GM12878 (cell line): ENCODE measurements at regions not wholly inside any gene's neighbourhood (a gene's known extent, or its start where the extent isn't known, plus 50 kb on each side); places are given as distances from the start of the nearest gene placed in this dataset.

Experiments used
- ATAC-seq: fragments of 200-7000 bp; cut with Tn5 transposase; 3 replicates; pipeline ENCODE4 v1.9.1; 2020; ENCODE audit warnings: mild to moderate bottlenecking, moderate library complexity
- BruUV-seq: library from RNA; stranded (reverse); fragments of 400-500 nt; replicated peaks from 2 replicates; lab custom pipeline; 2021; lab: Mats Ljungman, UMichigan
- CTCF ChIA-PET: fragments of 300-600 bp; sonication (Branson Sonifier 250); formaldehyde crosslinking; extraction: SDS; loops from one replicate; lab custom pipeline; 2021; ENCODE audit warnings: inconsistent platforms; lab: Yijun Ruan, JAX
- POLR2A ChIA-PET: fragments of 350-600 bp; formaldehyde crosslinking; extraction: SDS; loops from one replicate; lab custom pipeline; 2021; ENCODE audit warnings: inconsistent platforms; lab: Charles Lee
- RAD21 ChIA-PET: fragments of 300-600 bp; sonication (Branson Sonifier 250); formaldehyde crosslinking; loops from one replicate; lab custom pipeline; 2023; ENCODE audit warnings: antibody characterized with exemption; ENCODE audit not compliant: unreplicated experiment; lab: Charles Lee
- SMC1A ChIA-PET: fragments of 300-600 bp; sonication (Branson Sonifier 250); formaldehyde crosslinking; loops from one replicate; lab custom pipeline; 2023; ENCODE audit not compliant: unreplicated experiment, uncharacterized antibody; lab: Charles Lee
- DNase-seq: peaks from one replicate; pipeline ENCODE4 v3.0.0-alpha.2; 2011; ENCODE audit warnings: low read depth, low spot score
- FAIRE-seq: peaks from 3 replicates; lab custom pipeline; 2011; peaks lifted over from hg19 to GRCh38; lab: Jason Lieb, UNC
- H2AFZ ChIP-seq: 2 replicates; pipeline ENCODE4 v1.6.0; 2011; ENCODE audit warnings: low read depth, low read length, control low read depth; ENCODE audit not compliant: control insufficient read depth
- H3K27ac ChIP-seq: 2 replicates; pipeline ENCODE4 v1.5.1; 2011; ENCODE audit warnings: control low read depth; ENCODE audit not compliant: control insufficient read depth, insufficient read depth
- H3K27me3 ChIP-seq, 2 experiments: replicated peaks in 1 of 2; 2 replicates each; pipeline versions ENCODE4 v1.6.0 to v1.6.1; 2011; ENCODE audit warnings: low read length in 1 of 2; ENCODE audit not compliant: control insufficient read depth in 2 of 2, insufficient read depth in 2 of 2
- H3K36me3 ChIP-seq, 2 experiments: 2 replicates each; pipeline ENCODE4 v1.5.1; 2011; ENCODE audit warnings: low read length in 1 of 2; ENCODE audit not compliant: control insufficient read depth in 2 of 2, insufficient read depth in 2 of 2
- H3K4me1 ChIP-seq: 2 replicates; pipeline ENCODE4 v1.6.1; 2011; ENCODE audit warnings: mild to moderate bottlenecking, low read length, moderate library complexity, mixed read lengths; ENCODE audit not compliant: control insufficient read depth, insufficient read depth
- H3K4me2 ChIP-seq: 2 replicates; pipeline ENCODE4 v1.6.0; 2011; ENCODE audit warnings: control low read depth; ENCODE audit not compliant: control insufficient read depth, insufficient read depth
- H3K4me3 ChIP-seq: fragments of 200-600 bp; sonication (generic); 2 replicates; pipeline ENCODE4 v1.5.1; 2016
- H3K79me2 ChIP-seq: 2 replicates; pipeline ENCODE4 v1.6.0; 2011; ENCODE audit warnings: low read length; ENCODE audit not compliant: control insufficient read depth, insufficient read depth
- H3K9ac ChIP-seq: 2 replicates; pipeline ENCODE4 v1.8.0; 2011; ENCODE audit warnings: low read length, control low read depth, mixed read lengths; ENCODE audit not compliant: control insufficient read depth, insufficient read depth
- H3K9me3 ChIP-seq: replicated peaks from 3 replicates; pipeline ENCODE4 v1.5.1; 2011; ENCODE audit warnings: mild to moderate bottlenecking, low read length; ENCODE audit not compliant: control insufficient read depth, insufficient read depth
- H4K20me1 ChIP-seq: 2 replicates; pipeline ENCODE4 v1.6.0; 2011; ENCODE audit not compliant: control insufficient read depth, insufficient read depth
- IKZF1 ChIP-seq: fragments of 450-650 bp; conservative IDR thresholded peaks from 2 replicates; pipeline ENCODE4 v1.6.1; 2017; ENCODE audit warnings: antibody characterized with exemption, mild to moderate bottlenecking
- MYB ChIP-seq: fragments of 150-350 bp; IDR thresholded peaks from 2 replicates; pipeline ENCODE4 v1.6.1; 2014; ENCODE audit warnings: mild to moderate bottlenecking, low read depth, low read length, borderline replicate concordance
- NR2F1 ChIP-seq: fragments of 450-650 bp; conservative IDR thresholded peaks from 2 replicates; pipeline ENCODE4 v1.6.1; 2017; ENCODE audit warnings: mild to moderate bottlenecking
- WGBS: methylation state at CpG from one replicate; pipeline ENCODE4 v1.1.6; 2016; ENCODE audit warnings: low lambda C conversion rate; ENCODE audit not compliant: insufficient replicate concordance, insufficient coverage; ENCODE audit errors: missing lambda C conversion rate; 5-methylcytosine and 5-hydroxymethylcytosine counted together
- in situ Hi-C: fragments of 300-500 bp; cut with MboI; formaldehyde crosslinking; loops from 9 replicates; pipeline ENCODE4 v1.14.3; 2018; ENCODE audit warnings: mixed read lengths
- intact Hi-C: fragments of 100-400 bp; cut with micrococcal nuclease; formaldehyde crosslinking; loops from one replicate; pipeline ENCODE4 v1.14.2; 2022; ENCODE audit not compliant: unreplicated experiment
- TF ChIP-seq, protein P1 (sequence below): IDR thresholded peaks from 2 replicates; pipeline ENCODE4 v1.6.1; 2012; ENCODE audit warnings: low read depth, low read length, improper control_type of control experiment

DNA sequence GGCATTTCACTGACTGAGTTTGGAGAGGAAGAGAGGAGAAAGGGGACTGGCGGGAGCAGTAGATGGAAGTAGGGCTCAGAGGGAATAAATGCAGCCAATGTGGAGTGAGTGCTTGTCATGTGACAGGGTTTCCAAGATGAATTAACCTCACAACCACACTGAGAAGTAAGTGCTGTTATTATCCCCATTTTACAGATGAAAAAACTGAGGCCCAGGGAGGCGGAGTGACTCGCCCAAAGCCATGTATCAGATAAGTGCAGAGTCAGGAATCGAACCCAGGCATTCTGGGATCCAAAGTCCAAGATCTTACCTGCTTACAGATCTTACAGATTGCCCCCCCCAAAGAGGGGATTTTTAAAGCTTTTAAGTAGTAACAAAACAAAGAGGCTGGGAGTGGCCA lies 207.2 kb downstream of the SHQ1 start (continued):
- no peak for TF ChIP-seq NR2F1
- no peak for TF ChIP-seq MYB

GRCh38 chr3:72636969-72637597 lies 211.2 kb downstream of the SHQ1 start:
- no peaks in the 10 kb centered on the region for H4K20me1 ChIP-seq
- intact Hi-C loops, result no loop called here
- POLR2A ChIA-PET, result interaction anchor here (0.6 kb wide), 1 partner anchor 1242 kb away, joined by 3 read pairs; no protein-coding TSS in a partner anchor
- in situ Hi-C loops, result no loop called here
- no TSS peak for BruUV-seq
- H3K9me3 ChIP-seq, result no peaks in the 10 kb centered on the region
- no peaks in the 10 kb centered on the region for H3K79me2 ChIP-seq
- WGBS, result 26% methylated on average over 8 of the region's 8 CpGs
- no peak overlapping the region for H2AFZ ChIP-seq
- H3K9ac ChIP-seq, result no peak overlapping the region
- CTCF ChIA-PET, result no interaction called here
- peaks cover 16% of the 10 kb centered on the region for H3K4me1 ChIP-seq
- ATAC-seq (no peak), FAIRE-seq (no peak), DNase-seq (no peak)
- RAD21 ChIA-PET, result no interaction called here
- H3K36me3 ChIP-seq, result no peaks in the 10 kb centered on the region
- H3K27ac ChIP-seq, result no peak overlapping the region
- no peak for TF ChIP-seq IKZF1
- TF ChIP-seq, protein P1, sequence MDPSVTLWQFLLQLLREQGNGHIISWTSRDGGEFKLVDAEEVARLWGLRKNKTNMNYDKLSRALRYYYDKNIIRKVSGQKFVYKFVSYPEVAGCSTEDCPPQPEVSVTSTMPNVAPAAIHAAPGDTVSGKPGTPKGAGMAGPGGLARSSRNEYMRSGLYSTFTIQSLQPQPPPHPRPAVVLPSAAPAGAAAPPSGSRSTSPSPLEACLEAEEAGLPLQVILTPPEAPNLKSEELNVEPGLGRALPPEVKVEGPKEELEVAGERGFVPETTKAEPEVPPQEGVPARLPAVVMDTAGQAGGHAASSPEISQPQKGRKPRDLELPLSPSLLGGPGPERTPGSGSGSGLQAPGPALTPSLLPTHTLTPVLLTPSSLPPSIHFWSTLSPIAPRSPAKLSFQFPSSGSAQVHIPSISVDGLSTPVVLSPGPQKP, result no peak
- SMC1A ChIA-PET, result interaction anchor here (0.6 to 2.2 kb wide), 5 partner anchors 12 to 230 kb away, joined by 3 to 5 read pairs (median 3); no protein-coding TSS in a partner anchor
- no peak overlapping the region for H3K4me2 ChIP-seq
- no peak overlapping the region for H3K4me3 ChIP-seq
- no peaks in the 10 kb centered on the region for H3K27me3 ChIP-seq
